T-helper 1 cell treated with Interleukin-12 subunit alpha and Interleukin-12 subunit beta and Interleukin-4 antibody, amounts not matched to agents 30 ng/mL and 1 ng/mL, for 36 hours (primary cell): ENCODE measurements at regions not wholly inside any gene's neighbourhood (a gene's known extent, or its start where the extent isn't known, plus 50 kb on each side); places are given as distances from the start of the nearest gene placed in this dataset.
"Not testable (repeated sequence)": the region's sequence is repeated elsewhere in the genome, so short reads cannot be mapped to it uniquely, and the experiment has no call there.

Experiments used
- intact Hi-C: fragments of 100-400 bp; cut with micrococcal nuclease; formaldehyde crosslinking; loops from one replicate; pipeline ENCODE4 v1.15.1; 2024

- intact Hi-C loops, result not testable (repeated sequence)
These were observed 537.4 kb upstream of the STEAP1 start for GRCh38 chr7:89616829-89617228.

- intact Hi-C loops, result no loop called here
These were observed 536.0 kb upstream of the STEAP1 start for GRCh38 chr7:89618274-89618673.

GRCh38 chr7:89621925-89622641 is 532.2 kb upstream of the STEAP1 start:
- intact Hi-C loops, result loop anchor here (2.0 to 5.0 kb wide), 4 partner anchors 285 to 1221 kb away; no protein-coding TSS in a partner anchor

GRCh38 chr7:89623018-89623672 is 531.1 kb upstream of the STEAP1 start:
- intact Hi-C loops, result loop anchor here (1.0 to 5.0 kb wide), 8 partner anchors 286 to 1380 kb away; no protein-coding TSS in a partner anchor

- intact Hi-C loops, result loop anchor here (5.0 kb wide), 2 partner anchors 287 to 542 kb away; no protein-coding TSS in a partner anchor
These were observed 530.1 kb upstream of the STEAP1 start for GRCh38 chr7:89624155-89624554.

GRCh38 chr7:89648509-89648908 is 505.8 kb upstream of the STEAP1 start:
- intact Hi-C loops, result no loop called here

GRCh38 chr7:89655946-89656345 is 498.3 kb upstream of the STEAP1 start:
- intact Hi-C loops, result no loop called here

- intact Hi-C loops, result no loop called here
These were observed 492.4 kb upstream of the STEAP1 start for GRCh38 chr7:89661876-89662275.

- intact Hi-C loops, result no loop called here
These were observed 488.0 kb upstream of the STEAP1 start for GRCh38 chr7:89666136-89666835.

GRCh38 chr7:89680161-89680560 is 474.1 kb upstream of the STEAP1 start:
- intact Hi-C loops, result no loop called here

- intact Hi-C loops, result no loop called here
These were observed 472.8 kb upstream of the STEAP1 start for GRCh38 chr7:89681448-89681847.

GRCh38 chr7:89685287-89685686 is 469.0 kb upstream of the STEAP1 start:
- intact Hi-C loops, result no loop called here

GRCh38 chr7:89687211-89687610 is 467.1 kb upstream of the STEAP1 start:
- intact Hi-C loops, result no loop called here

- intact Hi-C loops, result loop anchor here (2.0 kb wide), 1 partner anchor 20 kb away; no protein-coding TSS in a partner anchor
These were observed 459.0 kb upstream of the STEAP1 start for GRCh38 chr7:89695241-89695640.

GRCh38 chr7:89714131-89714530 is 440.1 kb upstream of the STEAP1 start:
- intact Hi-C loops, result loop anchor here (2.0 kb wide), 1 partner anchor 19 kb away; no protein-coding TSS in a partner anchor

- intact Hi-C loops, result not testable (repeated sequence)
These were observed 435.3 kb upstream of the STEAP1 start for GRCh38 chr7:89718941-89719340.

GRCh38 chr7:89728481-89728880 is 425.8 kb upstream of the STEAP1 start:
- intact Hi-C loops, result no loop called here

GRCh38 chr7:89731751-89732445 is 422.4 kb upstream of the STEAP1 start:
- intact Hi-C loops, result no loop called here

- intact Hi-C loops, result no loop called here
These were observed 415.7 kb upstream of the STEAP1 start for GRCh38 chr7:89738549-89738948.

GRCh38 chr7:89757910-89758309 is 396.4 kb upstream of the STEAP1 start:
- intact Hi-C loops, result no loop called here

GRCh38 chr7:89760690-89761089 is 393.6 kb upstream of the STEAP1 start:
- intact Hi-C loops, result no loop called here
